ENCODE measurements at regions not wholly inside any gene's neighbourhood (a gene's known extent, or its start where the extent isn't known, plus 50 kb on each side); places are given as distances from the start of the nearest gene placed in this dataset.

DNA sequence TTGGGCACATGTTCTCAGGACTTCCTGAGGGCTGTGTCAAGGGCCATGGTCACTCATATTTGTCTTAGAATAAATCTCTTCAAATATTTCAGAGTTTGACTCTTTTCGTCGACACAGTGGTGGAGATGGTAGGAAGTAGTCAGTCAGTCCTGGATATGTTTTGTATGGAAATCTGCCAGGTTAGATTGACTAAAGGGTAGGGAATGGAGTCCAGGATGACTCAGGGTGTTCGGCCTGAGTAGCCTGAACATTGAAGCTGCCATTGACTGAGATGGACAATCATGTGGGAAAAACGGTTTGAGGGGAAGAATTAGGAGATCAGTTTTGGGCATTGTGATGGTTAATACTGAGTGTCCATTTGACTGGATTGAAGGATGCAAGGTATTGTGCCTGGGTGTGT is 177.1 kb upstream of the CENPE start:
- TF ChIP-seq, protein P1, sequence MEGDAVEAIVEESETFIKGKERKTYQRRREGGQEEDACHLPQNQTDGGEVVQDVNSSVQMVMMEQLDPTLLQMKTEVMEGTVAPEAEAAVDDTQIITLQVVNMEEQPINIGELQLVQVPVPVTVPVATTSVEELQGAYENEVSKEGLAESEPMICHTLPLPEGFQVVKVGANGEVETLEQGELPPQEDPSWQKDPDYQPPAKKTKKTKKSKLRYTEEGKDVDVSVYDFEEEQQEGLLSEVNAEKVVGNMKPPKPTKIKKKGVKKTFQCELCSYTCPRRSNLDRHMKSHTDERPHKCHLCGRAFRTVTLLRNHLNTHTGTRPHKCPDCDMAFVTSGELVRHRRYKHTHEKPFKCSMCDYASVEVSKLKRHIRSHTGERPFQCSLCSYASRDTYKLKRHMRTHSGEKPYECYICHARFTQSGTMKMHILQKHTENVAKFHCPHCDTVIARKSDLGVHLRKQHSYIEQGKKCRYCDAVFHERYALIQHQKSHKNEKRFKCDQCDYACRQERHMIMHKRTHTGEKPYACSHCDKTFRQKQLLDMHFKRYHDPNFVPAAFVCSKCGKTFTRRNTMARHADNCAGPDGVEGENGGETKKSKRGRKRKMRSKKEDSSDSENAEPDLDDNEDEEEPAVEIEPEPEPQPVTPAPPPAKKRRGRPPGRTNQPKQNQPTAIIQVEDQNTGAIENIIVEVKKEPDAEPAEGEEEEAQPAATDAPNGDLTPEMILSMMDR (IDR thresholded peaks at IDR 0.05) = no peak
- Mint-ChIP-seq H3K36me3 (ENCODE audit: unreplicated experiment) (no peaks in the 10 kb centered on the region), H3K9me3 (ENCODE audit: unreplicated experiment) (no peaks in the 10 kb centered on the region), H3K4me3 (ENCODE audit: unreplicated experiment) (no peak overlapping the region), H3K27me3 (ENCODE audit: unreplicated experiment) (no peaks in the 10 kb centered on the region), H3K4me1 (ENCODE audit: unreplicated experiment) (no peaks in the 10 kb centered on the region), H3K27ac (ENCODE audit: unreplicated experiment) (no peak overlapping the region)
- DNase-seq (ENCODE audit: extremely low spot score, unreplicated experiment) = no peak

DNA sequence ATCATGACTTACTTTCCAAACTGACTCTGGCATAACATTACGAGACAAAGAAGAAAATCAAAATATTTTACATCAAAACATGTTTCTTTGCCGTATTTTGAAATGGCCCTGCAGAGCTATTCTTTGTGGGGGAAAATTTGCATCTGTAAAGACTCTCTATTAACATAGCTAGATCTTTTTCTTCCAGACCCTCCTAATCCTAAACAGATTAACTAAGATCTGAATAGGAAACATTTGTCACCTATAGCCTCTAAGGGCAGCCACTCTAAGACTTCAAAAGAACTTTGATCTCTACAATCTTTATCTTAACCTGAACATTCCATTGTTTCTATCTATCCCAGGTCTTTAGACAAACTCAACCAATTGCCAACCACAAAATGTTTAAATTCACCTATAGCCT is 176.6 kb upstream of the CENPE start:
- H3K9me3 Mint-ChIP-seq (ENCODE audit: unreplicated experiment) = no peaks in the 10 kb centered on the region
- H3K27me3 Mint-ChIP-seq (ENCODE audit: unreplicated experiment) = no peaks in the 10 kb centered on the region
- TF ChIP-seq, protein P1 (IDR thresholded peaks at IDR 0.05) = no peak
- no peak for DNase-seq (ENCODE audit: extremely low spot score, unreplicated experiment)
- H3K4me3 Mint-ChIP-seq (ENCODE audit: unreplicated experiment) = no peak overlapping the region
- no peaks in the 10 kb centered on the region for H3K36me3 Mint-ChIP-seq (ENCODE audit: unreplicated experiment)
- H3K27ac Mint-ChIP-seq (ENCODE audit: unreplicated experiment) = no peak overlapping the region
- no peaks in the 10 kb centered on the region for H3K4me1 Mint-ChIP-seq (ENCODE audit: unreplicated experiment)

DNA sequence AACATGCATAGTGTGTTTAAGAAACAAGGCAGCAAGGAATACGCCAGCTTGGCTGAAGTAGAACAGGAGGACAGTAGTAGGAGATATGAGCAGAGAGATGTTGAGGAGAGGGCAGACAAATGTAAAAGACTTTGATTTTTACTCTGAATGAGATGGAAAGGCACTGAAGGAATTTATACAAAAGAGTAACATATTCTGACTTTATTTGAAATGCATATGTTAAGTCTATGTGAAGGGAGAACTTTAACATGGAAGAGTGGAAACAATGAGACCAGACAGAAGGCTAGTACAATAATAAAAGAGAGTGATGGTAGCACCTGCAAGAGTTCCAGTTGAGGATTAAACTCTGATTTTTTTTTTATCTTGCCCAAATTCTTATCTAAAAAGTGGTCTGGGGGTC is 176.2 kb upstream of the CENPE start:
- Mint-ChIP-seq H3K9me3 (ENCODE audit: unreplicated experiment) (no peaks in the 10 kb centered on the region), H3K27ac (ENCODE audit: unreplicated experiment) (no peak overlapping the region), H3K27me3 (ENCODE audit: unreplicated experiment) (no peaks in the 10 kb centered on the region), H3K36me3 (ENCODE audit: unreplicated experiment) (no peaks in the 10 kb centered on the region), H3K4me1 (ENCODE audit: unreplicated experiment) (no peaks in the 10 kb centered on the region), H3K4me3 (ENCODE audit: unreplicated experiment) (no peak overlapping the region)
- TF ChIP-seq, protein P1 (IDR thresholded peaks at IDR 0.05) = no peak
- DNase-seq (ENCODE audit: extremely low spot score, unreplicated experiment) = no peak

DNA sequence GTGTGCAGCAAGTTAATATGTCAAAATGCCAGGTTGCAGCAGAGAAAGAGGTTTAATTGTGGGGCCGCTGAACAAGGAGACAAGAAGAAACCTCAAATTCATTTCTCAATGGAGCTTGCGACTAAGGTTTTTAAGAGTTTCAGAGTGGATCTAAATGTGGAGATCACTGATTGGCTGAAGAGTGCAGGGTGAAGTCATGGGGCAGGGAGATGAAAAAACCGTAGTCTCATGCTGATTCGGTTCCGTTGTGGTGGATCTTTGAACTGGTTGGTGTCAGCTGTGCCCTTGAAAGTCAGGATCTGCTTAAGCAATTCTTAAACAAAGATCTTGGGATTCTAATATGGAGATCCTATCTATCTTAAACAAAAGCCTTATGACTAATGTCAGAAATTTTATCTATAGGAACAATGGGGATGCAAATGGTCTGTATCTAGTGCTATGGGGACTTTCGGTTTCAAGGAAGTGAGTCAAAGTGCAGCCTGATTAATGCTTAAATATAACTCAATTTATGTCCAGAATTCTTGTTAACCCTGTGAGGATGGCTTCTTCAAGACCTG is 173.9 kb upstream of the CENPE start:
- no peaks in the 10 kb centered on the region for H3K9me3 Mint-ChIP-seq (ENCODE audit: unreplicated experiment)
- no peak for DNase-seq (ENCODE audit: extremely low spot score, unreplicated experiment)
- H3K4me1 Mint-ChIP-seq (ENCODE audit: unreplicated experiment) = no peaks in the 10 kb centered on the region
- TF ChIP-seq, protein P1 (IDR thresholded peaks at IDR 0.05) = no peak
- H3K4me3 Mint-ChIP-seq (ENCODE audit: unreplicated experiment) = no peak overlapping the region
- H3K27ac Mint-ChIP-seq (ENCODE audit: unreplicated experiment) = no peak overlapping the region
- no peaks in the 10 kb centered on the region for H3K27me3 Mint-ChIP-seq (ENCODE audit: unreplicated experiment)
- H3K36me3 Mint-ChIP-seq (ENCODE audit: unreplicated experiment) = no peaks in the 10 kb centered on the region

DNA sequence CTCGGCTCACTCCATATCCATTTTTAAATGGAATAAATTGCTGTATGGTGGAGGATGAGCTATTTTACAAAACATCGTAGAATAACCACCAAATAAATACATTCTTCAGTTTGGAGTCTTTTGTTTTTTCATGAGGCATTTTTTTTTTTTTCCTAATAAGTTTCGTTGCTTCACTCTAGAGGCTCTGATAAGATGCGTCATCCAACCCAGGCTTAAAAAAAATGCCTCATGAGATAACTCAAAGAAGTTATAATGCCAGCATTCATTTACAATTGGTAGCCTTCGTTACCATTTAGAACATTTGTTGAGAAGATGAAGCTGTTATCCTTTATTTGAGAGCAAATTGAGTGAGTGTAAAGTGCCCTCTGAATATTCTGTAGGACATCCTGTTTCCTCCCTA is 172.2 kb upstream of the CENPE start:
- no peak overlapping the region for H3K27ac Mint-ChIP-seq (ENCODE audit: unreplicated experiment)
- no peaks in the 10 kb centered on the region for H3K9me3 Mint-ChIP-seq (ENCODE audit: unreplicated experiment)
- no peak overlapping the region for H3K4me3 Mint-ChIP-seq (ENCODE audit: unreplicated experiment)
- H3K36me3 Mint-ChIP-seq (ENCODE audit: unreplicated experiment) = no peaks in the 10 kb centered on the region
- H3K4me1 Mint-ChIP-seq (ENCODE audit: unreplicated experiment) = no peaks in the 10 kb centered on the region
- H3K27me3 Mint-ChIP-seq (ENCODE audit: unreplicated experiment) = no peaks in the 10 kb centered on the region
- no peak for DNase-seq (ENCODE audit: extremely low spot score, unreplicated experiment)
- TF ChIP-seq, protein P1 (IDR thresholded peaks at IDR 0.05) = no peak

Data from osteocyte (in vitro differentiated cells).